H1 (cell line): ENCODE measurements at regions not wholly inside any gene's neighbourhood (a gene's known extent, or its start where the extent isn't known, plus 50 kb on each side); places are given as distances from the start of the nearest gene placed in this dataset.

Experiments
- TCF12 ChIP-seq: IDR thresholded peaks from 2 replicates; pipeline ENCODE4 v1.6.1; 2011; ENCODE audit warnings: low read depth, mild to moderate bottlenecking, low read length
- TF ChIP-seq, protein P1 (sequence below): IDR thresholded peaks from 2 replicates; pipeline ENCODE4 v1.6.1; 2011; ENCODE audit warnings: low read depth, mild to moderate bottlenecking, low read length; ENCODE audit not compliant: insufficient read depth

DNA sequence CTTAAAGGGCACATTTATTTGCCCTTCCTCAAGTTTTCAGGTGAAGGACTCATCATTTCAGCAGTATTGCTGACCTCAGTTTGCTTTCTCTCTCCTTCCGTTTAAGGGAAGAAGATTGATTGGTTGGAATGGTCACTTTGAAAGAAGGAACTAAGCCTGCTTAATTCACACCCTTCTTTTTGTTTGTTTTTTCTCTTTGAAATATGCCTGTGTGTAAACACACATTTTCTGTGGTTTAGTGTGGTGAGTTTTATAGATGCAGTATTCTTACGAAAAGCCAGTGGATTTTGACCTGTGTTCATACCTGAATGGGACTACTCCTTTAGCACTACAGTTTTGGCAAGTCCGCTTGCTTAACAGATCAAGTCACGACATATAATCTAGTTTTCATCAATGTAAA is 548.8 kb upstream of the EPHA7 start (continued):
- TF ChIP-seq, protein P1, sequence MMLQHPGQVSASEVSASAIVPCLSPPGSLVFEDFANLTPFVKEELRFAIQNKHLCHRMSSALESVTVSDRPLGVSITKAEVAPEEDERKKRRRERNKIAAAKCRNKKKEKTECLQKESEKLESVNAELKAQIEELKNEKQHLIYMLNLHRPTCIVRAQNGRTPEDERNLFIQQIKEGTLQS: no peak
- TF ChIP-seq TCF12: no peak
